Vagina (tissue), 2 donors: ENCODE measurements at regions not wholly inside any gene's neighbourhood (a gene's known extent, or its start where the extent isn't known, plus 50 kb on each side); places are given as distances from the start of the nearest gene placed in this dataset.

Experiments
- CTCF ChIP-seq, 3 experiments: fragments of 450-650 bp in 2 of 3; fragments of 200-600 bp in 1 of 3; sonication (generic) in 1 of 3; IDR thresholded peaks; one replicate each; pipeline ENCODE4 v1.5.1; 2017 to 2019; ENCODE audit warnings: antibody characterized with exemption in 3 of 3, mild to moderate bottlenecking in 2 of 3, moderate library complexity in 2 of 3
- POLR2A ChIP-seq, 2 donors: fragments of 450-650 bp; IDR thresholded peaks; one replicate each; pipeline ENCODE4 v1.6.1; 2017; ENCODE audit warnings: antibody characterized with exemption in 2 of 2, mild to moderate bottlenecking in 2 of 2, moderate library complexity in 2 of 2

GRCh38 chr3:69488026-69488425 is 102.1 kb upstream of the FRMD4B start:
- TF ChIP-seq POLR2A (IDR thresholded peaks at IDR 0.05) (no peak), CTCF (IDR thresholded peaks at IDR 0.05) (no peak)
